OCI-LY1 (cell line): ENCODE measurements at regions not wholly inside any gene's neighbourhood (a gene's known extent, or its start where the extent isn't known, plus 50 kb on each side); places are given as distances from the start of the nearest gene placed in this dataset.

ENCODE experiments used
- H2AFZ ChIP-seq: fragments of 200-600 bp; sonication (generic), shearing (Covaris generic); 2 replicates; pipeline ENCODE4 v1.6.0; 2014; ENCODE audit warnings: antibody characterized with exemption, mild to moderate bottlenecking, low read length
- H3F3A ChIP-seq: fragments of 200-600 bp; sonication (generic), shearing (Covaris generic); 2 replicates; pipeline ENCODE4 v1.6.0; 2014; ENCODE audit warnings: mild to moderate bottlenecking, antibody characterized with exemption, low read length, moderate library complexity; ENCODE audit not compliant: insufficient read depth
- H3K27ac ChIP-seq: fragments of 200-600 bp; sonication (generic); 2 replicates; pipeline ENCODE4 v1.5.1; 2014; ENCODE audit warnings: low read length, mixed run types, mild to moderate bottlenecking, low read depth; ENCODE audit not compliant: poor library complexity, severe bottlenecking
- H3K27me3 ChIP-seq: fragments of 200-600 bp; sonication (generic); 2 replicates; pipeline ENCODE4 v1.6.0; 2014; ENCODE audit warnings: antibody characterized with exemption, mild to moderate bottlenecking, low read length, moderate library complexity; ENCODE audit not compliant: insufficient read depth
- H3K36me3 ChIP-seq: fragments of 200-600 bp; sonication (generic); 2 replicates; pipeline ENCODE4 v1.6.1; 2014; ENCODE audit warnings: mild to moderate bottlenecking, antibody characterized with exemption, low read length, moderate library complexity, mixed read lengths; ENCODE audit not compliant: insufficient read depth
- H3K4me1 ChIP-seq: fragments of 200-600 bp; sonication (generic); 2 replicates; pipeline ENCODE4 v1.5.1; 2014; ENCODE audit warnings: mild to moderate bottlenecking, low read length, moderate library complexity; ENCODE audit not compliant: insufficient read depth, severe bottlenecking
- H3K4me2 ChIP-seq: fragments of 200-600 bp; sonication (generic), shearing (Covaris generic); 2 replicates; pipeline ENCODE4 v1.6.1; 2014; ENCODE audit warnings: low read length
- H3K4me3 ChIP-seq: fragments of 200-600 bp; sonication (generic); 2 replicates; pipeline ENCODE4 v1.5.1; 2014; ENCODE audit warnings: low read length, low read depth, mild to moderate bottlenecking, mixed read lengths; ENCODE audit not compliant: poor library complexity, severe bottlenecking
- H3K79me2 ChIP-seq: fragments of 200-600 bp; shearing (Covaris generic); 2 replicates; pipeline ENCODE4 v1.6.1; 2016; ENCODE audit warnings: mixed run types, low read length, mixed read lengths; ENCODE audit not compliant: insufficient read depth
- H3K9ac ChIP-seq: fragments of 200-600 bp; sonication (generic), shearing (Covaris generic); 2 replicates; pipeline ENCODE4 v1.6.1; 2014; ENCODE audit warnings: mild to moderate bottlenecking, low read length, mixed read lengths
- H3K9me2 ChIP-seq: fragments of 200-600 bp; sonication (generic), shearing (Covaris generic); 2 replicates; pipeline ENCODE4 v1.6.1; 2014; ENCODE audit warnings: low read depth, mild to moderate bottlenecking, low read length, mixed read lengths
- H3K9me3 ChIP-seq: fragments of 200-600 bp; shearing (Covaris generic); 2 replicates; pipeline ENCODE4 v1.6.1; 2014; ENCODE audit warnings: low read length, mixed read lengths
- H4K20me1 ChIP-seq: fragments of 200-600 bp; sonication (generic), shearing (Covaris generic); 2 replicates; pipeline ENCODE4 v1.6.0; 2016; ENCODE audit warnings: mild to moderate bottlenecking, low read length; ENCODE audit not compliant: insufficient read depth
- CTCF ChIP-seq: fragments of 200-600 bp; sonication (generic), shearing (Covaris generic); IDR thresholded peaks from 2 replicates; pipeline ENCODE4 v1.5.1; 2017; ENCODE audit warnings: mild to moderate bottlenecking, antibody characterized with exemption, low read length, moderate library complexity, mixed read lengths
- EZH2 ChIP-seq: fragments of 200-600 bp; sonication (generic), shearing (Covaris generic); IDR thresholded peaks from 2 replicates; pipeline ENCODE4 v1.8.0; 2017; ENCODE audit warnings: borderline replicate concordance, mixed run types, mild to moderate bottlenecking, antibody characterized with exemption, low read length, moderate library complexity, mixed read lengths

DNA sequence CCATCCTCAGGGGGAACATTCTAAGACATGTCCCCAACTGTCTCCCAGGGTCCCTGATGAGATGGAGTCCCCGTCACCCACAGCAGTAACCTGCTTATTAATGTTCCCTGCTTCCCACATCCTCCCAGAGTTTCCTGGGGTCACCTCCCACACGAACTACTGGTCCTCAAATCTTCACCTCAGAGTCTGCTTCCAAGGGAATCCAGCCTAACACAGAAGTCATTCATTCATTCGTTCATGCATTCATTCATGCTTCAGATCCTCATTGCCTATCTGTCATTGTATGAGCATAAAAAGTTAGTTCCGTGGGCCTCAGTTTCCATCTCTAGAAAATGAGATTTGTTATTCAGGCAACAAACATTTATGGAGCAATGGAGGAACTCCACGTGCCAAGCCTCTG lies 516.2 kb downstream of the SHQ1 start:
- Histone ChIP-seq H3K9me3 (no peaks in the 10 kb centered on the region), H3K27ac (no peak overlapping the region), H3K9me2 (no peaks in the 10 kb centered on the region), H3K79me2 (no peaks in the 10 kb centered on the region), H3K4me2 (no peak overlapping the region), H3K36me3 (no peaks in the 10 kb centered on the region), H3F3A (no peaks in the 10 kb centered on the region), H3K4me1 (no peaks in the 10 kb centered on the region), H4K20me1 (no peaks in the 10 kb centered on the region), H3K27me3 (peaks cover 5% of the 10 kb centered on the region; the same call in 1 of the 2 replicates), H3K9ac (no peak overlapping the region), H3K4me3 (no peak overlapping the region), H2AFZ (no peak overlapping the region)
- TF ChIP-seq EZH2, result no peak

DNA sequence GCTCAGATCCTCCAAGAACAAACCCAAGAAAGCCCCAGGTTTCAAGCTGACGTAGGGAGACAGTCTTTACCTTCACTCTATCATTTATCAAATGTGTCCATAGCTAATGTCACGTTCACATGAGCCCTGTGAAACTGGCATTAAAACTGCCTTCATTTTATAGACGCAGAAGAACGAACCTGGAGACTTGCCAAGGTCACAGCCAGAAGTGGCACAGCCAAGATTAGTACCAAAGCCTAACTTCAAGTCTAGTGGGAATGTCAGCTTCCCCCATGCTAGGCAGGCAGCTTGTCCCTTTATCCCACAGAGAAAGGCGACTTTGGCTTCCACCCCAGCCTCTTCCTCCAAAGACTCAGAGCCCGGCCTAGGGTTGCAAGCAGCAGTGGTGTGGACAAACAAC lies 517.2 kb downstream of the SHQ1 start:
- Histone ChIP-seq H3K4me1 (no peaks in the 10 kb centered on the region), H3K9ac (no peak overlapping the region), H3K79me2 (no peaks in the 10 kb centered on the region), H3K27me3 (peaks cover 9% of the 10 kb centered on the region; the same call in 1 of the 2 replicates), H3K27ac (no peak overlapping the region), H2AFZ (no peak overlapping the region), H3K4me2 (no peak overlapping the region), H4K20me1 (no peaks in the 10 kb centered on the region), H3F3A (no peaks in the 10 kb centered on the region), H3K9me2 (no peaks in the 10 kb centered on the region), H3K4me3 (no peak overlapping the region), H3K9me3 (no peaks in the 10 kb centered on the region), H3K36me3 (no peaks in the 10 kb centered on the region)
- no peak for TF ChIP-seq CTCF
- no peak for TF ChIP-seq EZH2

- Histone ChIP-seq H3K9ac (no peak overlapping the region), H3K4me3 (no peak overlapping the region), H3K27me3 (0 out of 2 replicates have a peak, but pooled peaks cover 4% of the 10 kb centered on the region), H3K9me2 (no peaks in the 10 kb centered on the region), H3K4me1 (no peaks in the 10 kb centered on the region), H3K79me2 (no peaks in the 10 kb centered on the region), H3K9me3 (no peaks in the 10 kb centered on the region), H3K4me2 (no peak overlapping the region), H3K36me3 (no peaks in the 10 kb centered on the region), H2AFZ (no peak overlapping the region), H3K27ac (no peak overlapping the region), H3F3A (no peaks in the 10 kb centered on the region), H4K20me1 (no peaks in the 10 kb centered on the region)
- TF ChIP-seq EZH2 (no peak), CTCF (no peak)
Observed at GRCh38 chr3:72329354-72329753, 518.9 kb downstream of the SHQ1 start.

- Histone ChIP-seq H3K4me2 (no peak overlapping the region), H3K36me3 (no peaks in the 10 kb centered on the region), H4K20me1 (no peaks in the 10 kb centered on the region), H3K9ac (no peak overlapping the region), H2AFZ (no peak overlapping the region), H3K79me2 (no peaks in the 10 kb centered on the region), H3K4me3 (no peak overlapping the region), H3K9me3 (no peaks in the 10 kb centered on the region), H3K27ac (no peak overlapping the region), H3K4me1 (no peaks in the 10 kb centered on the region), H3K9me2 (no peaks in the 10 kb centered on the region), H3F3A (no peaks in the 10 kb centered on the region), H3K27me3 (0 out of 2 replicates have a peak, but pooled peaks cover 4% of the 10 kb centered on the region)
- TF ChIP-seq EZH2, result no peak
- no peak for TF ChIP-seq CTCF
Observed at GRCh38 chr3:72328755-72329277, 519.4 kb downstream of the SHQ1 start.
